Type B pancreatic cell (in vitro differentiated cells): ENCODE measurements at regions not wholly inside any gene's neighbourhood (a gene's known extent, or its start where the extent isn't known, plus 50 kb on each side); places are given as distances from the start of the nearest gene placed in this dataset.

Experiments used
- DNase-seq: peaks from one replicate; pipeline ENCODE4 v3.0.0; 2021; ENCODE audit warnings: mixed read lengths; ENCODE audit not compliant: unreplicated experiment; ENCODE audit errors: extremely low spot score
- H3K27ac Mint-ChIP-seq: 2 replicates; pipeline ENCODE4 v1.8.0; 2021; ENCODE audit warnings: mild to moderate bottlenecking, mixed read lengths
- H3K27me3 Mint-ChIP-seq: 2 replicates; pipeline ENCODE4 v1.8.0; 2021; ENCODE audit warnings: mixed read lengths
- H3K36me3 Mint-ChIP-seq: 2 replicates; pipeline ENCODE4 v1.8.0; 2021; ENCODE audit warnings: mixed read lengths
- H3K4me1 Mint-ChIP-seq: one replicate; pipeline ENCODE4 v1.8.0; 2021; ENCODE audit warnings: mixed read lengths; ENCODE audit not compliant: unreplicated experiment
- H3K4me3 Mint-ChIP-seq: 2 replicates; pipeline ENCODE4 v1.8.0; 2021; ENCODE audit warnings: mild to moderate bottlenecking, mixed read lengths
- H3K9me3 Mint-ChIP-seq: 2 replicates; pipeline ENCODE4 v1.8.0; 2021; ENCODE audit warnings: mixed read lengths
- CTCF ChIP-seq: fragments of 200-600 bp; sonication (generic); conservative IDR thresholded peaks from 2 replicates; pipeline ENCODE4 v1.5.0; 2021; ENCODE audit warnings: antibody characterized with exemption, mild to moderate bottlenecking

GRCh38 chr12:85659754-85660530, 176.3 kb downstream of the RASSF9 start:
- Mint-ChIP-seq H3K27ac (no peak overlapping the region), H3K27me3 (no peaks in the 10 kb centered on the region), H3K4me3 (no peak overlapping the region), H3K4me1 (no peaks in the 10 kb centered on the region), H3K9me3 (peaks cover 7% of the 10 kb centered on the region), H3K36me3 (no peaks in the 10 kb centered on the region)
- no peak for TF ChIP-seq CTCF
- no peak for DNase-seq

- no peak overlapping the region for H3K27ac Mint-ChIP-seq
- H3K4me1 Mint-ChIP-seq, result no peaks in the 10 kb centered on the region
- H3K27me3 Mint-ChIP-seq, result no peaks in the 10 kb centered on the region
- peaks cover 3% of the 10 kb centered on the region for H3K9me3 Mint-ChIP-seq
- TF ChIP-seq CTCF, result no peak
- H3K4me3 Mint-ChIP-seq, result no peak overlapping the region
- H3K36me3 Mint-ChIP-seq, result no peaks in the 10 kb centered on the region
- no peak for DNase-seq
Measured at GRCh38 chr12:85661461-85662206, 174.6 kb downstream of the RASSF9 start.

- Mint-ChIP-seq H3K27ac (no peak overlapping the region), H3K4me1 (no peaks in the 10 kb centered on the region), H3K4me3 (no peak overlapping the region), H3K9me3 (peaks cover 3% of the 10 kb centered on the region), H3K27me3 (no peaks in the 10 kb centered on the region), H3K36me3 (no peaks in the 10 kb centered on the region)
- no peak for DNase-seq
- TF ChIP-seq CTCF, result no peak
Measured at GRCh38 chr12:85662207-85662602, 174.0 kb downstream of the RASSF9 start.

GRCh38 chr12:85663631-85664030, 172.6 kb downstream of the RASSF9 start:
- no peak overlapping the region for H3K27ac Mint-ChIP-seq
- H3K4me1 Mint-ChIP-seq, result no peaks in the 10 kb centered on the region
- no peak overlapping the region for H3K4me3 Mint-ChIP-seq
- TF ChIP-seq CTCF, result no peak
- peaks cover under 1% of the 10 kb centered on the region for H3K9me3 Mint-ChIP-seq
- DNase-seq, result no peak
- no peaks in the 10 kb centered on the region for H3K27me3 Mint-ChIP-seq
- H3K36me3 Mint-ChIP-seq, result no peaks in the 10 kb centered on the region

GRCh38 chr12:85664429-85664828, 171.8 kb downstream of the RASSF9 start:
- H3K4me1 Mint-ChIP-seq, result no peaks in the 10 kb centered on the region
- H3K9me3 Mint-ChIP-seq, result no peaks in the 10 kb centered on the region

More at GRCh38 chr12:85664429-85664828, 171.8 kb downstream of the RASSF9 start:
- no peak for TF ChIP-seq CTCF
- Mint-ChIP-seq H3K27me3 (no peaks in the 10 kb centered on the region), H3K36me3 (no peaks in the 10 kb centered on the region), H3K27ac (no peak overlapping the region), H3K4me3 (no peak overlapping the region)
- no peak for DNase-seq
